ENCODE measurements at regions not wholly inside any gene's neighbourhood (a gene's known extent, or its start where the extent isn't known, plus 50 kb on each side); places are given as distances from the start of the nearest gene placed in this dataset.

GRCh38 chr22:47279337-47279736, 516.9 kb downstream of the TBC1D22A start:
- TF ChIP-seq ZNF114 (CRISPR knock-in tag; IDR thresholded peaks at IDR 0.05) (no peak), ETS1 (IDR thresholded peaks at IDR 0.05) (no peak), POLR2AphosphoS5 (IDR thresholded peaks at IDR 0.05; ENCODE audit: low read depth) (no peak), ZNF331 (CRISPR knock-in tag; IDR thresholded peaks at IDR 0.05; ENCODE audit: low read depth) (no peak), STAT1 (IDR thresholded peaks at IDR 0.05; ENCODE audit: unreplicated experiment) (no peak), EZH2 (IDR thresholded peaks at IDR 0.05; ENCODE audit: low read depth, unreplicated experiment) (no peak), EZH2phosphoT487 (IDR thresholded peaks at IDR 0.05; ENCODE audit: unreplicated experiment) (no peak), CREB1 (CRISPR knock-in tag; IDR thresholded peaks at IDR 0.05; ENCODE audit: low read depth) (no peak), NANOG (IDR thresholded peaks at IDR 0.05; ENCODE audit: borderline replicate concordance) (no peak), ZNF462 (CRISPR knock-in tag; IDR thresholded peaks at IDR 0.05) (no peak), CTCF (conservative IDR thresholded peaks at IDR 0.05; ENCODE audit: low read depth in 2 of 2) (no peak), REST (IDR thresholded peaks at IDR 0.05; ENCODE audit: unreplicated experiment) (no peak), JUNB (IDR thresholded peaks at IDR 0.05; ENCODE audit: unreplicated experiment) (no peak)
- Histone ChIP-seq H3K79me2 (replicated peaks; ENCODE audit: insufficient read depth) (no peaks in the 10 kb centered on the region), H4K20me1 (replicated peaks; ENCODE audit: insufficient read depth) (no peaks in the 10 kb centered on the region), H3K4me1 (ENCODE audit: insufficient read depth) (no peaks in the 10 kb centered on the region), H3K27me3 (ENCODE audit: insufficient read depth) (no peaks in the 10 kb centered on the region), H3K9me2 (ENCODE audit: insufficient read depth) (no peaks in the 10 kb centered on the region), H2AFZ (no peak overlapping the region), H3F3A (replicated peaks; ENCODE audit: low read depth) (no peaks in the 10 kb centered on the region), H3K36me3 (ENCODE audit: insufficient read depth) (0 out of 2 replicates have a peak, but pooled peaks cover 4% of the 10 kb centered on the region), H3K27ac (ENCODE audit: low read depth) (no peak overlapping the region), H3K4me3 (no peak overlapping the region), H3K4me2 (no peak overlapping the region)
- peaks cover 98% of the 10 kb centered on the region for H3K9me3 Mint-ChIP-seq
- H3K4me3 Mint-ChIP-seq: no peak overlapping the region
- DNase-seq (ENCODE audit: low spot score) (no peak), ATAC-seq (no peak)
- H3K4me1 Mint-ChIP-seq: no peaks in the 10 kb centered on the region
- H3K27me3 Mint-ChIP-seq (ENCODE audit: insufficient read depth, low read depth, poor library complexity): peaks cover 10% of the 10 kb centered on the region
- no peak overlapping the region for H3K27ac Mint-ChIP-seq
- H3K36me3 Mint-ChIP-seq (ENCODE audit: low read depth): peaks cover 54% of the 10 kb centered on the region

Measured in GM23338 (cell line).